Embryonic facial prominence (tissue), 1 donor: ENCODE measurements at regions not wholly inside any gene's neighbourhood (a gene's known extent, or its start where the extent isn't known, plus 50 kb on each side); places are given as distances from the start of the nearest gene placed in this dataset.

Experiments used
- DNase-seq: peaks from one replicate; pipeline ENCODE4 v3.0.0-alpha.2; 2016; ENCODE audit errors: extremely low spot score

- no peak for DNase-seq
These were observed 207.9 kb upstream of the FAT1 start for GRCh38 chr4:186931519-186931918.

- DNase-seq: no peak
These were observed 208.5 kb upstream of the FAT1 start for GRCh38 chr4:186932196-186932595.

- DNase-seq: no peak
These were observed 209.1 kb upstream of the FAT1 start for GRCh38 chr4:186932631-186933187.

GRCh38 chr4:186934244-186934643 lies 210.6 kb upstream of the FAT1 start:
- DNase-seq: no peak

- no peak for DNase-seq
These were observed 211.3 kb upstream of the FAT1 start for GRCh38 chr4:186934841-186935443.

GRCh38 chr4:186935901-186936300 lies 212.2 kb upstream of the FAT1 start:
- DNase-seq: no peak

GRCh38 chr4:186936496-186937375 lies 213.1 kb upstream of the FAT1 start:
- no peak for DNase-seq

GRCh38 chr4:186939226-186939625 lies 215.6 kb upstream of the FAT1 start:
- DNase-seq: no peak

- DNase-seq: no peak
These were observed 216.1 kb upstream of the FAT1 start for GRCh38 chr4:186939766-186940165.

- DNase-seq: no peak
These were observed 216.8 kb upstream of the FAT1 start for GRCh38 chr4:186940476-186940875.

- DNase-seq: no peak
These were observed 219.2 kb upstream of the FAT1 start for GRCh38 chr4:186942758-186943377.

GRCh38 chr4:186943411-186943810 lies 219.8 kb upstream of the FAT1 start:
- DNase-seq: no peak

GRCh38 chr4:186946136-186946535 lies 222.5 kb upstream of the FAT1 start:
- no peak for DNase-seq

- no peak for DNase-seq
These were observed 223.1 kb upstream of the FAT1 start for GRCh38 chr4:186946682-186947294.

GRCh38 chr4:186948361-186949242 lies 224.9 kb upstream of the FAT1 start:
- no peak for DNase-seq

GRCh38 chr4:186949847-186950246 lies 226.2 kb upstream of the FAT1 start:
- no peak for DNase-seq

- no peak for DNase-seq
These were observed 229.1 kb upstream of the FAT1 start for GRCh38 chr4:186952709-186953108.

GRCh38 chr4:186953599-186954260 lies 230.1 kb upstream of the FAT1 start:
- no peak for DNase-seq

- no peak for DNase-seq
These were observed 230.9 kb upstream of the FAT1 start for GRCh38 chr4:186954509-186954908.

- no peak for DNase-seq
These were observed 231.3 kb upstream of the FAT1 start for GRCh38 chr4:186954956-186955355.
